A549 (cell line): ENCODE measurements at regions not wholly inside any gene's neighbourhood (a gene's known extent, or its start where the extent isn't known, plus 50 kb on each side); places are given as distances from the start of the nearest gene placed in this dataset.

Experiments used
- BCL3 ChIP-seq: fragments of >200 bp; sonication (Bioruptor Twin); formaldehyde crosslinking; IDR thresholded peaks from 3 replicates; pipeline ENCODE4 v1.6.1; 2016
- CEBPB ChIP-seq, 2 experiments: fragments of >200 bp in 1 of 2; sonication (Bioruptor Twin) in 1 of 2; formaldehyde crosslinking in 1 of 2; IDR thresholded peaks; 2 replicates each; pipeline ENCODE4 v1.6.1; 2012 to 2016
- CTCF ChIP-seq: fragments of >200 bp; sonication (Bioruptor Twin); formaldehyde crosslinking; IDR thresholded peaks from 3 replicates; pipeline ENCODE4 v1.5.1; 2016
- KDM5A ChIP-seq: fragments of 200-600 bp; sonication (generic); IDR thresholded peaks from 2 replicates; pipeline ENCODE4 v1.6.1; 2016; ENCODE audit warnings: antibody characterized with exemption, mild to moderate bottlenecking
- NR3C1 ChIP-seq: fragments of >200 bp; sonication (Bioruptor Twin); formaldehyde crosslinking; IDR thresholded peaks from 3 replicates; pipeline ENCODE4 v1.6.1; 2017
- POLR2A ChIP-seq: IDR thresholded peaks from 2 replicates; pipeline ENCODE4 v1.6.1; 2012; ENCODE audit warnings: mild to moderate bottlenecking, low read length
- RAD21 ChIP-seq, 2 experiments: fragments of >200 bp in 1 of 2; sonication (Bioruptor Twin) in 1 of 2; formaldehyde crosslinking in 1 of 2; IDR thresholded peaks in 1 of 2; conservative IDR thresholded peaks in 1 of 2; 2 replicates in 1 of 2; 3 replicates in 1 of 2; pipeline ENCODE4 v1.6.1; 2012 to 2018; ENCODE audit warnings: inconsistent platforms in 1 of 2
- SMC3 ChIP-seq: fragments of >200 bp; sonication (Bioruptor Twin); formaldehyde crosslinking; IDR thresholded peaks from 3 replicates; pipeline ENCODE4 v1.6.1; 2018; ENCODE audit warnings: inconsistent platforms
- USF2 ChIP-seq: fragments of 450-650 bp; IDR thresholded peaks from 2 replicates; pipeline ENCODE4 v1.6.1; 2014; ENCODE audit warnings: antibody characterized with exemption
- ZSCAN20 ChIP-seq: fragments of 250-450 bp; sonication (Bioruptor Pico); IDR thresholded peaks from 2 replicates; pipeline ENCODE4 v1.8.0; 2022; ENCODE audit warnings: mild to moderate bottlenecking, moderate library complexity

GRCh38 chr3:62995119-62995518 lies 119.9 kb upstream of the CADPS start:
- no peak for TF ChIP-seq POLR2A
- TF ChIP-seq CTCF = no peak
- no peak for TF ChIP-seq CEBPB (IDR thresholded peaks at IDR 0.05)
- no peak for TF ChIP-seq NR3C1
- no peak for TF ChIP-seq KDM5A
- TF ChIP-seq USF2 = no peak
- TF ChIP-seq BCL3 = no peak
- TF ChIP-seq SMC3 = no peak
- no peak for TF ChIP-seq ZSCAN20 (CRISPR knock-in tag)
- TF ChIP-seq RAD21 (conservative IDR thresholded peaks at IDR 0.05 in 1 of 2, IDR thresholded peaks at IDR 0.05 in 1 of 2) = no peak
